Neutrophil (primary cell): ENCODE measurements at regions not wholly inside any gene's neighbourhood (a gene's known extent, or its start where the extent isn't known, plus 50 kb on each side); places are given as distances from the start of the nearest gene placed in this dataset.

ENCODE experiments used
- H3K27ac ChIP-seq: fragments of 200-600 bp; sonication (generic); 2 replicates; pipeline ENCODE4 v1.5.1; 2016; ENCODE audit warnings: mild to moderate bottlenecking, moderate library complexity
- H3K27me3 ChIP-seq: fragments of 200-600 bp; sonication (generic); 2 replicates; pipeline ENCODE4 v1.6.0; 2016; ENCODE audit warnings: mild to moderate bottlenecking
- H3K36me3 ChIP-seq: fragments of 200-600 bp; sonication (generic); 2 replicates; pipeline ENCODE4 v1.5.1; 2017
- H3K4me1 ChIP-seq, 2 experiments: fragments of 200-600 bp in 1 of 2; sonication (generic) in 1 of 2; 1 replicate in 1 of 2; 2 replicates in 1 of 2; pipeline versions ENCODE4 v1.5.1 to v1.6.1; 2013 to 2016; ENCODE audit warnings: low read depth in 1 of 2, low read length in 1 of 2, mild to moderate bottlenecking in 1 of 2, moderate library complexity in 1 of 2; ENCODE audit not compliant: control insufficient read depth in 1 of 2, insufficient read depth in 1 of 2
- H3K4me3 ChIP-seq, 2 experiments: fragments of 200-600 bp in 1 of 2; sonication (generic) in 1 of 2; 1 replicate in 1 of 2; 2 replicates in 1 of 2; pipeline ENCODE4 v1.5.1; 2013 to 2016; ENCODE audit warnings: low read depth in 1 of 2, low read length in 1 of 2, mild to moderate bottlenecking in 1 of 2, moderate library complexity in 1 of 2
- H3K9me3 ChIP-seq: fragments of 200-600 bp; sonication (generic); 2 replicates; pipeline ENCODE4 v1.5.1; 2016
- TF ChIP-seq, protein P1 (sequence below): fragments of 200-600 bp; sonication (generic); IDR thresholded peaks from 2 replicates; pipeline ENCODE4 v1.5.1; 2016; ENCODE audit warnings: antibody characterized with exemption

DNA sequence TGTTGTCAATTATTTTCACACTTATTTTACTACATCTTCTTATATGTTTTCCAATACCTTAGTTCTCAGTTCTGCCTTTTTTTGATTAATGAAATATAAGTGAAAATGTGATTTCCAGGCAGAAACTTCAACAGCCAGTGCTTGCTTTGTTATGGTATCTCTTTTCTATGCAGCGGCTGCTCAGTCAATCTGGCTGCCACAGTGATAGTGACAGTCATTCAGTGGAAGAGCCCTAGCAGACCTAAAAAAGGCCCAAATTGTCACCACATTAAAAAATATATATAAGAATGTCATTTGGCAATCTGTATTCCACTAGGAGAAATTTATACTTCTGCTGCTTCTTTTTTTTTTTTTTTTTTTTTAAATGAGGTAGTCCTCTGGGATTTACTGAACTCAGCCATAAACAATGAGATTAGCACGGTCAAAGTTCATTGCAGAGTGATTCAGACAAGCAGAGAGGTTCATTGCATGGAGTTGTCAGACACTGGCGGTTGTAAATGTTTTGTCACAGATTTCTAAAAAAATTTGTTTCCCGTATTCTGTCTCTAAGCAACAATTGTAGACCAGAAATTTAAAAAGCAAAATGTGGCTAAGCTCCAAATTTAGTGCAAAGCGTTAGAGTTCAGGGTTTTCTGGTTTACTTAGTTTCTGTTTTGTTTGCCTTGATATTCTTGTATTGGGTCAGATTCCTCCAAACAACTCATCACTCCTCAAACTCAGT is 94.7 kb upstream of the PRR20A start:
- H3K27me3 ChIP-seq: no peaks in the 10 kb centered on the region
- H3K27ac ChIP-seq: no peak overlapping the region
- no peak overlapping the region for H3K4me3 ChIP-seq
- no peaks in the 10 kb centered on the region for H3K4me1 ChIP-seq
- no peaks in the 10 kb centered on the region for H3K9me3 ChIP-seq
- no peaks in the 10 kb centered on the region for H3K36me3 ChIP-seq
- TF ChIP-seq, protein P1, sequence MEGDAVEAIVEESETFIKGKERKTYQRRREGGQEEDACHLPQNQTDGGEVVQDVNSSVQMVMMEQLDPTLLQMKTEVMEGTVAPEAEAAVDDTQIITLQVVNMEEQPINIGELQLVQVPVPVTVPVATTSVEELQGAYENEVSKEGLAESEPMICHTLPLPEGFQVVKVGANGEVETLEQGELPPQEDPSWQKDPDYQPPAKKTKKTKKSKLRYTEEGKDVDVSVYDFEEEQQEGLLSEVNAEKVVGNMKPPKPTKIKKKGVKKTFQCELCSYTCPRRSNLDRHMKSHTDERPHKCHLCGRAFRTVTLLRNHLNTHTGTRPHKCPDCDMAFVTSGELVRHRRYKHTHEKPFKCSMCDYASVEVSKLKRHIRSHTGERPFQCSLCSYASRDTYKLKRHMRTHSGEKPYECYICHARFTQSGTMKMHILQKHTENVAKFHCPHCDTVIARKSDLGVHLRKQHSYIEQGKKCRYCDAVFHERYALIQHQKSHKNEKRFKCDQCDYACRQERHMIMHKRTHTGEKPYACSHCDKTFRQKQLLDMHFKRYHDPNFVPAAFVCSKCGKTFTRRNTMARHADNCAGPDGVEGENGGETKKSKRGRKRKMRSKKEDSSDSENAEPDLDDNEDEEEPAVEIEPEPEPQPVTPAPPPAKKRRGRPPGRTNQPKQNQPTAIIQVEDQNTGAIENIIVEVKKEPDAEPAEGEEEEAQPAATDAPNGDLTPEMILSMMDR: no peak

DNA sequence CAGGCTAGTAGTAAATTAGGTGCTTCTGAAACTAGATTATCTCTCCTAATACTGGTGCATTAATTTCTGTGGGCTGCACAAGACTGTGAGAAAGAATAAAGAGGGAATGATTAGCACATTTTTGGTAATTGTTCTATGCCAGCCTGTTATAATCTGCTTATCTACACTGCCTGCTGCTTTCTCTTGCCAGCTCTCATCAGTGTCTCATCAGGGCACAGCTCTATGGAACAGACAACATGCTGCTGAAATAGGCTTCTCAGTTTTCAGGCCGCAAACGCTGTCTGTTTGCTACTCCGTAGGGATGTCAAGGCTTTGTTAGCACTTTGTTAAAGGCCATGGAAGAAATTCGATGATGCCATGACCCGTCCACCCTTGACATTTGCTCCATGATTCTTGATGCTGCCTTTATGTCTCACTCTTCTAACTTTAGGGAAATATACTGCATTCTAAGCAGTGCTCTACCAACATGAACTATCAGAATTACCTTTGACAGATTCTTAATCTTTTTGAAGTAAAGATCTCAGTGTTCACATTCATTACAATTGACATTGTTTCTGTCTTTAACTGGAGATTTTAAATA is 84.0 kb upstream of the PRR20A start:
- TF ChIP-seq, protein P1: no peak
- H3K27me3 ChIP-seq: no peaks in the 10 kb centered on the region
- H3K27ac ChIP-seq: no peak overlapping the region
- no peak overlapping the region for H3K4me3 ChIP-seq
- H3K4me1 ChIP-seq: no peaks in the 10 kb centered on the region
- H3K36me3 ChIP-seq: no peaks in the 10 kb centered on the region
- H3K9me3 ChIP-seq: no peaks in the 10 kb centered on the region

DNA sequence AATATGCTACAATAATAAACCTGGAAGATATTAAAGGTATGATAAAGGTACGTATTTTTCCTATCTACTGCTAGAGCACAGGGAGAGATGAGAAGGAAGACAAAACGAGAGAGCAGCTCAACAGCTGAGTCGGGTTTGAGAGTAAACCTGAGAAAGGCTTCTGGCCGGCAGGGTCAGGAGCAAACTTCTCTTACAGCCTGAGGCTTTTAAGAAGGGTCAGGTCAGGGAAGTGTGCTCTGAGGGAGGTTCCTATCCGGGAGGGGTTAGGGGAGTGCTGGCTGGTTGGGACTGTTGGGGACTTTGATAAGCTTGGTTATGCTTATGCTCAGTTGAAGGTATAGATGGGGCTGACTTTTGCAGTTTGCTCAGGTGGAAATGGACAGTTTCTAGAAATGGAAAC is 77.7 kb upstream of the PRR20A start:
- Histone ChIP-seq H3K36me3 (no peaks in the 10 kb centered on the region), H3K9me3 (no peaks in the 10 kb centered on the region), H3K27me3 (no peaks in the 10 kb centered on the region), H3K4me1 (no peaks in the 10 kb centered on the region), H3K4me3 (no peak overlapping the region), H3K27ac (no peak overlapping the region)
- TF ChIP-seq, protein P1: no peak

- H3K4me1 ChIP-seq: no peaks in the 10 kb centered on the region
- H3K27ac ChIP-seq: no peak overlapping the region
- no peaks in the 10 kb centered on the region for H3K27me3 ChIP-seq
- no peak overlapping the region for H3K4me3 ChIP-seq
- H3K36me3 ChIP-seq: no peaks in the 10 kb centered on the region
- H3K9me3 ChIP-seq: no peaks in the 10 kb centered on the region
- TF ChIP-seq, protein P1: no peak
These were observed 66.7 kb upstream of the PRR20A start for GRCh38 chr13:57073983-57074382.

DNA sequence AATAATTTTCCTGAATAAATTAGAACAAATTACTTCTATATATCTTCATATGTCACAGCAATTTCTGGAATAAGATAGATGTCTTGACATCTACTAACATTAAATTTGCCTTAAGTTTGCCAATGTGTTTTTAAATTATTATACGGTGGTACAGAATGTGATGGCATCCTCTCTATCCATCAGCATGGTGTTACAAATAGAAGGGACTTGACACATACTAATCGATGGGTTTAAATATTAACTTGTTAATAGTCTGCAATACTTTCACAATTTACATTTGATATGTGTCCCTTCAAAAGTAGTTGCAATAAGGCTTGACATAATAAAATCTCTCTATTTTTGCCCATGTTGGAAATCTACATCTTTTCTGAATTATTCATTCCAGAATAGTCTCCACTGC is 65.1 kb upstream of the PRR20A start:
- no peak overlapping the region for H3K4me3 ChIP-seq
- H3K27ac ChIP-seq: no peak overlapping the region
- TF ChIP-seq, protein P1: no peak
- no peaks in the 10 kb centered on the region for H3K27me3 ChIP-seq
- H3K9me3 ChIP-seq: no peaks in the 10 kb centered on the region
- no peaks in the 10 kb centered on the region for H3K36me3 ChIP-seq
- no peaks in the 10 kb centered on the region for H3K4me1 ChIP-seq
